HUES48 (cell line): ENCODE measurements at regions not wholly inside any gene's neighbourhood (a gene's known extent, or its start where the extent isn't known, plus 50 kb on each side); places are given as distances from the start of the nearest gene placed in this dataset.

ENCODE experiments used
- H3K27ac ChIP-seq: one replicate; pipeline ENCODE4 v1.7.0; 2013; ENCODE audit warnings: low read depth, low read length, inconsistent platforms
- H3K27me3 ChIP-seq: 2 replicates; pipeline ENCODE4 v1.6.1; 2013; ENCODE audit warnings: mild to moderate bottlenecking, low read length; ENCODE audit not compliant: control insufficient read depth, insufficient read depth
- H3K36me3 ChIP-seq: 2 replicates; pipeline ENCODE4 v1.6.1; 2013; ENCODE audit warnings: low read length; ENCODE audit not compliant: control insufficient read depth, insufficient read depth
- H3K4me1 ChIP-seq: 2 replicates; pipeline ENCODE4 v1.6.1; 2013; ENCODE audit warnings: mild to moderate bottlenecking, low read length; ENCODE audit not compliant: control insufficient read depth, insufficient read depth
- H3K4me3 ChIP-seq: 2 replicates; pipeline ENCODE4 v1.5.1; 2013; ENCODE audit warnings: mild to moderate bottlenecking, low read depth, low read length
- H3K9ac ChIP-seq: 2 replicates; pipeline ENCODE4 v1.6.1; 2013; ENCODE audit warnings: mild to moderate bottlenecking, low read depth, low read length, moderate library complexity
- H3K9me3 ChIP-seq: 2 replicates; pipeline ENCODE4 v1.6.1; 2013; ENCODE audit warnings: low read length; ENCODE audit not compliant: control insufficient read depth, insufficient read depth

GRCh38 chr1:68321084-68321685 is 88.9 kb upstream of the WLS start:
- Histone ChIP-seq H3K36me3 (no peaks in the 10 kb centered on the region), H3K27ac (no peak overlapping the region), H3K9ac (no peak overlapping the region), H3K27me3 (peaks cover 6% of the 10 kb centered on the region; the same call in 1 of the 2 replicates), H3K4me3 (no peak overlapping the region), H3K4me1 (peaks cover 10% of the 10 kb centered on the region), H3K9me3 (no peaks in the 10 kb centered on the region)

GRCh38 chr1:68320349-68320748 is 88.0 kb upstream of the WLS start:
- Histone ChIP-seq H3K27ac (peak overlapping the region; percentile 58), H3K4me1 (peaks cover 10% of the 10 kb centered on the region), H3K4me3 (no peak overlapping the region), H3K9ac (no peak overlapping the region), H3K27me3 (peaks cover 6% of the 10 kb centered on the region; the same call in 1 of the 2 replicates), H3K9me3 (no peaks in the 10 kb centered on the region), H3K36me3 (no peaks in the 10 kb centered on the region)

DNA sequence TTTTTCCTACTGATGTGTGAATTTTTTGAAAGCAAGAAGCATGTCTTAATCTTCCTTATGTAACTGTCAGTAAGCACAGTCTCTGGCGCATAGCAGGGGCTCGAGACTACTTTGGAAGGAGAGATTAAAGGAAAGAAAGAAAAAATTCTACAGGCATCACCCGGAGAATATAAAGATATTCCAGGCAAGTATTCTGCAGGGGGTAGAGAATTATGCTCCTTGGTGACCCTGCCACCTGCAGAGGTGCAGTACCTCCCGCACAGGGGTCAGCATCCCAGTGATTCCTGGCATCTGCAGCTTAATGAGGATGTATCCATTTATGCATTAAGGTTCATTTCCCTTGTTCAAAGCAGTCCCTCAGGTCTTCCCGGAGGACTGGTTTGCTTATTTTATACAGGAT is 87.6 kb upstream of the WLS start:
- Histone ChIP-seq H3K4me1 (peaks cover 10% of the 10 kb centered on the region), H3K27me3 (peaks cover 6% of the 10 kb centered on the region; the same call in 1 of the 2 replicates), H3K4me3 (no peak overlapping the region), H3K27ac (peak overlapping the region; percentile 58), H3K9me3 (no peaks in the 10 kb centered on the region), H3K9ac (no peak overlapping the region), H3K36me3 (no peaks in the 10 kb centered on the region)

DNA sequence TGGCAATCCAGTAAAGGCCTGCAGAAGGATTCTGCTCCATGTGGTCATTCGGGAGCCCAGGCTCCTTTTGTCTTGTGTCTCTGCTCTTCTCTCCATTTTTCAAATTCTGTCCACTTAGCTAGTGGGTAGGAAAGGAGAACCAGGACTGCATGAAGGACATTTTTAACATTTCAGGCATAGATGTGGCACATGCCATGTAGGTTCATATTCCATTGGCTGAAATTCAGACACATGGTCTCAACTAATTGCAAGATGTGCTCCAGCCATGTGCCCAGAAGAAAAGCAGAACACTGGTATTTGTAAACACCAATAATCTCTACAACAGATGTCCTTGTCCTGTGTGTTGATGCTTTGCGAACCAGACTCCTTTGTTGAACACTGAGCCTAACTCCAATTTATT is 85.2 kb upstream of the WLS start:
- Histone ChIP-seq H3K27ac (no peak overlapping the region), H3K9ac (no peak overlapping the region), H3K9me3 (no peaks in the 10 kb centered on the region), H3K4me3 (no peak overlapping the region), H3K27me3 (peaks cover 6% of the 10 kb centered on the region; the same call in 1 of the 2 replicates), H3K36me3 (no peaks in the 10 kb centered on the region), H3K4me1 (peaks cover 10% of the 10 kb centered on the region)

- H3K9me3 ChIP-seq: no peaks in the 10 kb centered on the region
- H3K27me3 ChIP-seq: peaks cover 4% of the 10 kb centered on the region; the same call in 1 of the 2 replicates
- no peak overlapping the region for H3K4me3 ChIP-seq
- no peak overlapping the region for H3K9ac ChIP-seq
- no peak overlapping the region for H3K27ac ChIP-seq
- no peaks in the 10 kb centered on the region for H3K4me1 ChIP-seq
- H3K36me3 ChIP-seq: no peaks in the 10 kb centered on the region
These were observed 81.9 kb upstream of the WLS start for GRCh38 chr1:68314151-68314780.

- Histone ChIP-seq H3K27me3 (no peaks in the 10 kb centered on the region), H3K4me3 (no peak overlapping the region), H3K4me1 (no peaks in the 10 kb centered on the region), H3K9me3 (no peaks in the 10 kb centered on the region), H3K9ac (no peak overlapping the region), H3K36me3 (no peaks in the 10 kb centered on the region), H3K27ac (no peak overlapping the region)
These were observed 81.4 kb upstream of the WLS start for GRCh38 chr1:68313735-68314134.

DNA sequence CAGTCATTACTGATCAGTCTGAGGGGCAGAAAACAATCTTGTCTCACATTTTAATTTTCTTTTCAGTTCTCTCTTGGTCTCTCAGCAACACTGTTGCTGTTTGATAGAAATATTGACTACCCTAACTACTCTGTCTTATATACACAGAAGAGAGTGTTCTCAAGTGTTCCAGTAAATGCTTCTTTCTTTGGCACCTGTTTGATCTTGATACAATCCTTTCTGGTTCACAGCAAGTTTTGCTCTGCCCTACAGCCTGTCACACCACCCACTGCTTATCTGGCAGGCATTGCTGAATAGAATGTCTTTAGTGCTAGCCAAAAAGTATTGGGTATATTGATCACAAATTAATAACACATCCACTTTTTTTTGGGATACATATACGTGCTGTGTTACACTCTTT is 75.7 kb upstream of the WLS start:
- Histone ChIP-seq H3K9me3 (no peaks in the 10 kb centered on the region), H3K27ac (no peak overlapping the region), H3K9ac (no peak overlapping the region), H3K4me3 (no peak overlapping the region), H3K36me3 (no peaks in the 10 kb centered on the region), H3K27me3 (peaks cover 11% of the 10 kb centered on the region; the same call in 1 of the 2 replicates), H3K4me1 (no peaks in the 10 kb centered on the region)

- H3K9ac ChIP-seq: no peak overlapping the region
- H3K27ac ChIP-seq: no peak overlapping the region
- H3K27me3 ChIP-seq: peaks cover 12% of the 10 kb centered on the region; the same call in 1 of the 2 replicates
- H3K4me3 ChIP-seq: no peak overlapping the region
- no peaks in the 10 kb centered on the region for H3K4me1 ChIP-seq
- no peaks in the 10 kb centered on the region for H3K9me3 ChIP-seq
- H3K36me3 ChIP-seq: no peaks in the 10 kb centered on the region
These were observed 75.1 kb upstream of the WLS start for GRCh38 chr1:68307378-68307787.

GRCh38 chr1:68301471-68302001 is 69.2 kb upstream of the WLS start:
- peaks cover 49% of the 10 kb centered on the region for H3K27me3 ChIP-seq
- H3K4me3 ChIP-seq: no peak overlapping the region
- no peak overlapping the region for H3K9ac ChIP-seq
- H3K27ac ChIP-seq: no peak overlapping the region
- H3K9me3 ChIP-seq: no peaks in the 10 kb centered on the region
- no peaks in the 10 kb centered on the region for H3K4me1 ChIP-seq
- no peaks in the 10 kb centered on the region for H3K36me3 ChIP-seq

DNA sequence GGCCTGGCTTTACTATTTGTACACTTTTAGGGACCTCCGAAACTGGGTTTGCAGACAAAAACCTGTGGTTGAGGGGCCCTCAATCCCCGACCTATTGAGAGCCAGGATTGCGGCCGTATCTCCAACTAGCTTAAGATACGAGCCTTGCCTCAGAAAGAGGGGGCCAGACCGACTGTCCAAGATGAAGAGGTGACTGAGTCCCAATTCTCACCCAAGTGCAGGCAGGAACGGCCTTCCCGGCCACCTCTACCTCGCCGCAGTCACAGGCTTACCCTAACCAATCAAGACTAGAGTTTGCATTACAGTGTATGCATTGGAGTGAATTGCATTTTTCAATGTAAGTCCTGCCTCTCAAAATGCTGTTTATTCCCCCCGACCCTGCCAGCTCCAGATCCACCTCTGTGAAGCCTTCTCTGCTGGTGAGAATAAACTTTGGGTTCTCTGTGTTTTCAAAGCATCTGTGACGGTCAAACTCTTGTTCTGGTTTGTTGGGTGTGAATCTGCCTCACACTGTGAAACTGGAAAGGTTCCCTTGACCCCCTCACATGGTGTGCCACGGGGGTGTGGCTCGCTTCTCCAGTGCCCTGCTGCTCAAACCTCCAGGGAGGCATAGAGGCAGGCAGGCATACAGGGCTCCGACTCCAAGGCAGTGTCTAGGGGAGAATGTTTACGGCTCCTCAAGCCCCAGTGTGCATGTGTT is 62.2 kb upstream of the WLS start:
- Histone ChIP-seq H3K9ac (no peak overlapping the region), H3K4me3 (peak overlapping the region; percentile 44), H3K27ac (peak overlapping the region; percentile 95), H3K27me3 (peaks cover 89% of the 10 kb centered on the region), H3K4me1 (peaks cover 38% of the 10 kb centered on the region), H3K9me3 (no peaks in the 10 kb centered on the region), H3K36me3 (no peaks in the 10 kb centered on the region)
